Ovary (tissue), 7 donors: ENCODE measurements at regions not wholly inside any gene's neighbourhood (a gene's known extent, or its start where the extent isn't known, plus 50 kb on each side); places are given as distances from the start of the nearest gene placed in this dataset.

Experiments
- DNase-seq, 5 donors: peaks; one replicate each; pipeline ENCODE4 v3.0.0-alpha.2; 2019 to 2020
- H3K27ac ChIP-seq, 2 donors: fragments of 200-600 bp; one replicate each; pipeline versions ENCODE4 v1.5.1 to v1.8.0; 2019 to 2022
- H3K27me3 ChIP-seq: fragments of 200-600 bp; one replicate; pipeline ENCODE4 v1.8.0; 2022
- H3K36me3 ChIP-seq: fragments of 200-600 bp; sonication (generic); one replicate; pipeline ENCODE4 v1.5.1; 2019
- H3K4me1 ChIP-seq: one replicate; pipeline ENCODE4 v1.8.1; 2013; ENCODE audit warnings: mild to moderate bottlenecking, moderate library complexity; ENCODE audit not compliant: insufficient read depth
- H3K4me3 ChIP-seq: fragments of 200-600 bp; sonication (generic); one replicate; pipeline ENCODE4 v1.5.1; 2017
- H3K9me3 ChIP-seq, 2 donors: fragments of 200-600 bp in 1 of 2; sonication (generic) in 1 of 2; one replicate each; pipeline versions ENCODE4 v1.5.1 to v1.8.1; 2013 to 2019; ENCODE audit warnings: mild to moderate bottlenecking in 1 of 2, moderate library complexity in 1 of 2
- EP300 ChIP-seq: sonication (generic); formaldehyde crosslinking; IDR thresholded peaks from one replicate; pipeline ENCODE4 v1.6.1; 2017; ENCODE audit warnings: antibody characterized with exemption
- POLR2A ChIP-seq: fragments of 450-650 bp; IDR thresholded peaks from one replicate; pipeline ENCODE4 v1.6.1; 2017; ENCODE audit warnings: antibody characterized with exemption, mild to moderate bottlenecking, moderate library complexity
- WGBS, 3 donors: extraction: QIAGEN DNeasy Blood & Tissue Kit in 1 of 3; methylation state at CpG; one replicate each; pipeline versions ENCODE4 v1.1.5 to v1.1.7; 2013 to 2017; 5-methylcytosine and 5-hydroxymethylcytosine counted together
- intact Hi-C, 4 donors: fragments of 100-400 bp; cut with DNase I; formaldehyde crosslinking; loops; one replicate each; pipeline versions ENCODE4 v1.11.0 to v1.15.1; 2022 to 2023
- TF ChIP-seq, protein P1 (sequence below), 3 donors: fragments of 450-650 bp in 2 of 3; fragments of 200-600 bp in 1 of 3; IDR thresholded peaks; one replicate each; pipeline versions ENCODE4 v1.5.1 to v1.8.0; 2016 to 2022; ENCODE audit warnings: antibody characterized with exemption in 3 of 3, mild to moderate bottlenecking in 1 of 3
- donor health status: DM: no; HTN: no; CAD: no; lungs with moderate emphysema.
- donor health status: DM: no; HTN: no; CAD: no.
- donor health status: Bipolar disorder and iron deficiency.
- donor health status: DM: no; HTN: no; CAD: no.
- donor health status: DM: yes; HTN: yes; CAD: no.

DNA sequence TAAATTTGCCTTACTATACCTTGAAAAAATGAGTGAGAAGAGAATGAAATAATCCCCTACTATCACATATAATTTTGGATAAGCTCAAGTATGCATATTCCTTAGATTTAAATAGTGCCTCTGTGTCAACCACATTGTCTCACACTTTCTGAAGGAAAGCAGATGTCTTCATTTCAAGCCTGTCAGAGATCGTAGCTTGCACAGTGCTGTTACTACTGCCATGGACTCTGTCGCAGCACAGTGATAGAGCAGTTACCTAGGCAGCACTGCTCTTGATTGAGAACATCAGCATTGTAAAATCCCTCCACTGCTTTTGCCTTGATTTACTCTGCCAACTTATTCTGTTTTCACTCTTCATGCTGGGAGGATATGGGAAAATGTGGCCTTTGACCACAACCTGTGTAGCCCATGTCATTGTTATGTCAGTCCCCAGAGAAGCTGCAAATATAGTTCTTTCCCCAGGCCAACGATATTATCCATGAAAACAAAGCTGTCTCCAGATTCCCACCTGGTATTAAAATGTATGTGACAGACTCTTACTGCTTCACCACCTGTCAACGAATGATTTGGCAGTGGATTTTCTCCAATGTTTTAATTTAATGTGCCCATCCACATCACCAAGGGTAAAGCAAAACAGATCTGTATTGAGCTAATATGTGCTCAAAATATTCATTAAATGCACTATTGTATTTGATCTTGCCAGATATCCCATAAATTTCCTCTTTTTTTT lies 675.7 kb downstream of the METTL4 start:
- intact Hi-C loops = no loop called here
- 56 to 61% (median 61%) methylated on average over 4 of the region's 4 CpGs for WGBS, 3 donors
- Histone ChIP-seq H3K4me1 (no peaks in the 10 kb centered on the region), H3K36me3 (no peaks in the 10 kb centered on the region), H3K4me3 (no peak overlapping the region), H3K27ac (no peak overlapping the region), H3K27me3 (no peaks in the 10 kb centered on the region), H3K9me3 (no peaks in the 10 kb centered on the region)
- no peak for DNase-seq
- TF ChIP-seq EP300 (no peak), POLR2A (no peak)
- TF ChIP-seq, protein P1, sequence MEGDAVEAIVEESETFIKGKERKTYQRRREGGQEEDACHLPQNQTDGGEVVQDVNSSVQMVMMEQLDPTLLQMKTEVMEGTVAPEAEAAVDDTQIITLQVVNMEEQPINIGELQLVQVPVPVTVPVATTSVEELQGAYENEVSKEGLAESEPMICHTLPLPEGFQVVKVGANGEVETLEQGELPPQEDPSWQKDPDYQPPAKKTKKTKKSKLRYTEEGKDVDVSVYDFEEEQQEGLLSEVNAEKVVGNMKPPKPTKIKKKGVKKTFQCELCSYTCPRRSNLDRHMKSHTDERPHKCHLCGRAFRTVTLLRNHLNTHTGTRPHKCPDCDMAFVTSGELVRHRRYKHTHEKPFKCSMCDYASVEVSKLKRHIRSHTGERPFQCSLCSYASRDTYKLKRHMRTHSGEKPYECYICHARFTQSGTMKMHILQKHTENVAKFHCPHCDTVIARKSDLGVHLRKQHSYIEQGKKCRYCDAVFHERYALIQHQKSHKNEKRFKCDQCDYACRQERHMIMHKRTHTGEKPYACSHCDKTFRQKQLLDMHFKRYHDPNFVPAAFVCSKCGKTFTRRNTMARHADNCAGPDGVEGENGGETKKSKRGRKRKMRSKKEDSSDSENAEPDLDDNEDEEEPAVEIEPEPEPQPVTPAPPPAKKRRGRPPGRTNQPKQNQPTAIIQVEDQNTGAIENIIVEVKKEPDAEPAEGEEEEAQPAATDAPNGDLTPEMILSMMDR (IDR thresholded peaks at IDR 0.05) = no peak

DNA sequence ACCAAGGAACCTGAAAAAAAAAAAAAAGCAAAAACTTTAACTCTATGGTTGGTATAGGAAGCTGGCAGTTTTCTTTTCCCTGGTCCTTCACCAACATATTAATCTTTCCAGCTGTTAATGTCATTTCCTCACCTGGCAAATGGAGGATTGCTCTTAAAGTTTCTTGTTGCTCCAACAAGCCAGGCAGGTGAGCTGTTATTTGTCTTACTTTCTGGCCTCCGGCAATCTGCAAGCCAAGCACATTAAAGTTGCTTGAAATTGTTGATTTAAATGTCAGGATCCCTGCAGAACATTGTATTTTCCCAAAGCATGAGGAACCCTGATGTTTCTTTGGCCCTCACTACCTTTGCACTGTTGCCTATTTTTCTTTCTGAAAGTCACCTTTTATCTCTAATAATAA lies 664.9 kb downstream of the METTL4 start:
- DNase-seq = no peak
- intact Hi-C loops = no loop called here
- Histone ChIP-seq H3K27me3 (no peaks in the 10 kb centered on the region), H3K27ac (no peak overlapping the region), H3K4me3 (no peak overlapping the region), H3K9me3 (peaks cover 0 to 3% of the 10 kb centered on the region in 2 donors), H3K36me3 (no peaks in the 10 kb centered on the region), H3K4me1 (no peaks in the 10 kb centered on the region)
- TF ChIP-seq POLR2A (no peak), EP300 (no peak)
- TF ChIP-seq, protein P1 (IDR thresholded peaks at IDR 0.05) = no peak
- 85 to 95% (median 89%) methylated on average over 1 of the region's 1 CpG for WGBS, 3 donors

DNA sequence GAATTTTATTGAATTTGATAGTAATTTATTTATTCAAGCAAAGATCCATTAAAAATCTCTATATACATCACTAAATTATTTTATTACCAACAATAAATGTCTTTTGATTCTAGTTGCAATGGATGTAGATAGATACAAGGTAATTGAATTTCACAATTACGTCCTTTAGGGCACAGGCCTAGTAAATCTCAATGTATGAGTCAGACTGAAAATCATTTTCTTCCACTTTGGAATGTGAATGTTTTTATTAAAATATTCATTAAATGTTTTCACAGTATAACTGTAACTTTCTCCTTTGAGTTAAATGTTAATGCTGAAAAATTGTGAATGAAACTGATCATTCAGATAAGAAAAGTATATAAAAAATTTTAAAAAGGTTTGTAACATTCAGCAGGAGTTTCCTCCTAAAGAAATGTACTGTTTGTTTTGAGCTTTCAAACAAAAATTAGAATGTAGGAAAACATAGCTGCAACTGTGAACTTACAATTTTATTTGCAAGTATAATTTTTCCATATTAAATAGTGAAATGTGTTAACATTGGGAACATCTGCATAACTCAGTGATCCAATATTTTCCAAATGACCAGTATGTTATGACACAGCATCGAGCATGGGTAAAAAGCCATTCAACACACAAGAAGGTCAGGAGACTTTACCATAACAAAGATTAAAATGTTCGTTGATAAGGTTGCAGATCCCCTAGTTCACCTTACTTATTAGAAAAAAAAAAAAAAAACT lies 663.7 kb downstream of the METTL4 start:
- Histone ChIP-seq H3K27ac (no peak overlapping the region), H3K4me3 (no peak overlapping the region), H3K36me3 (no peaks in the 10 kb centered on the region), H3K4me1 (no peaks in the 10 kb centered on the region), H3K9me3 (peaks cover 0 to 3% of the 10 kb centered on the region in 2 donors), H3K27me3 (no peaks in the 10 kb centered on the region)
- DNase-seq = no peak
- intact Hi-C loops = no loop called here
- 48 to 66% (median 55%) methylated on average over 3 of the region's 3 CpGs for WGBS, 3 donors
- TF ChIP-seq, protein P1 (IDR thresholded peaks at IDR 0.05) = no peak
- no peak for TF ChIP-seq POLR2A
- no peak for TF ChIP-seq EP300

DNA sequence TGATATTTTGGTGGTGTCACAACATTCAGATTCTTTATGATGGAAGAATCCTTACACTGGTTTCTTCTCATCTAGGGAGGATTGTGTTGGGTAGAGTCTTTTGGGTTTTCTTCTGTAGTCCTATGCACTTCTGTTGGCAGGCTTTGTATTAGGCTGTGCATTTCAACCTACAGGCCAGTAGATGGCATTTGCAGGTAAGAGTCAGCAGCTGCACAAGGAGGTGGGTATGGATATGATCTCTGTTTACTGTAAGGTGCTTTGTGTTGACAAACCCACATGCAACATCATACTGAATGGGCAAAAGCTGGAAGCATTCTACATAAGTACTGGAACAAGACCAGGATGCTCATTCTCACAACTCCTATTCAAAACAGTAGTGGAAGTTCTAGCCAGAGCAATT lies 656.8 kb downstream of the METTL4 start:
- intact Hi-C loops = no loop called here

More for the DNA sequence above, 656.8 kb downstream of the METTL4 start:
- Histone ChIP-seq H3K4me3 (no peak overlapping the region), H3K4me1 (no peaks in the 10 kb centered on the region), H3K27me3 (no peaks in the 10 kb centered on the region), H3K36me3 (no peaks in the 10 kb centered on the region), H3K9me3 (peaks cover 0 to 3% of the 10 kb centered on the region in 2 donors), H3K27ac (no peak overlapping the region)
- TF ChIP-seq POLR2A (no peak), EP300 (no peak)
- TF ChIP-seq, protein P1 (IDR thresholded peaks at IDR 0.05) = no peak
- DNase-seq = no peak
